OCI-LY7 (cell line): ENCODE measurements at regions not wholly inside any gene's neighbourhood (a gene's known extent, or its start where the extent isn't known, plus 50 kb on each side); places are given as distances from the start of the nearest gene placed in this dataset.

Experiments used
- CTCF ChIP-seq: fragments of 200-600 bp; sonication (generic); conservative IDR thresholded peaks from 2 replicates; pipeline ENCODE4 v1.5.1; 2014; ENCODE audit warnings: mild to moderate bottlenecking, antibody characterized with exemption, low read length, moderate library complexity, mixed read lengths
- EZH2phosphoT487 ChIP-seq: fragments of 200-600 bp; sonication (generic); IDR thresholded peaks from 2 replicates; pipeline ENCODE4 v1.6.1; 2018; ENCODE audit warnings: low read depth, borderline replicate concordance, mild to moderate bottlenecking, mixed run types, antibody characterized with exemption, low read length, moderate library complexity, mixed read lengths

- TF ChIP-seq CTCF = no peak
- no peak for TF ChIP-seq EZH2phosphoT487
These were observed 111.1 kb upstream of the GBE1 start for GRCh38 chr3:81872566-81872965.
